CD4-positive, alpha-beta T cell (primary cell): ENCODE measurements at regions not wholly inside any gene's neighbourhood (a gene's known extent, or its start where the extent isn't known, plus 50 kb on each side); places are given as distances from the start of the nearest gene placed in this dataset.
A peak's percentile ranks its signal among the peaks of the same experiment; 100 is the strongest.

Source experiments
- ATAC-seq: fragments of 200-7000 bp; cut with Tn5 transposase; one replicate; pipeline ENCODE4 v1.10.0; 2022; ENCODE audit warnings: mild to moderate bottlenecking; ENCODE audit not compliant: poor library complexity
- CTCF ChIA-PET: fragments of 350-600 bp; sonication (Branson Sonifier 250); formaldehyde crosslinking; loops from one replicate; lab custom pipeline; 2021; ENCODE audit warnings: antibody characterized with exemption, inconsistent platforms; lab: Charles Lee
- POLR2A ChIA-PET: fragments of 350-600 bp; sonication (Branson Sonifier 250); formaldehyde crosslinking; loops from one replicate; lab custom pipeline; 2021; ENCODE audit warnings: antibody characterized with exemption, inconsistent platforms; lab: Charles Lee
- DNase-seq, 14 experiments: peaks; one replicate each; pipeline ENCODE4 v3.0.0-alpha.2; 2013 to 2020; ENCODE audit warnings: mixed read lengths in 2 of 14
- H3K27ac ChIP-seq, 2 donors: one replicate each; pipeline versions ENCODE4 v1.5.1 to v1.7.0; 2013; ENCODE audit warnings: low read length in 2 of 2, low read depth in 1 of 2, mild to moderate bottlenecking in 1 of 2
- H3K27me3 ChIP-seq, 2 experiments: 1 replicate in 1 of 2; 2 replicates in 1 of 2; pipeline versions ENCODE4 v1.6.1 to v1.7.0; 2013; ENCODE audit warnings: low read length in 2 of 2, control low read depth in 1 of 2, mild to moderate bottlenecking in 1 of 2, moderate library complexity in 1 of 2; ENCODE audit not compliant: insufficient read depth in 2 of 2, control insufficient read depth in 1 of 2
- H3K36me3 ChIP-seq: one replicate; pipeline ENCODE4 v1.6.1; 2013; ENCODE audit warnings: low read length, control low read depth; ENCODE audit not compliant: insufficient read depth
- H3K4me1 ChIP-seq: one replicate; pipeline ENCODE4 v1.6.1; 2013; ENCODE audit warnings: low read length, control low read depth; ENCODE audit not compliant: insufficient read depth
- H3K4me3 ChIP-seq: one replicate; pipeline ENCODE4 v1.5.1; 2013; ENCODE audit warnings: mild to moderate bottlenecking, low read length, moderate library complexity
- H3K9me3 ChIP-seq, 2 experiments: 1 replicate in 1 of 2; 2 replicates in 1 of 2; pipeline versions ENCODE4 v1.6.1 to v1.7.0; 2013; ENCODE audit warnings: low read length in 2 of 2, mild to moderate bottlenecking in 2 of 2, control low read depth in 1 of 2, moderate library complexity in 1 of 2; ENCODE audit not compliant: control insufficient read depth in 1 of 2, insufficient read depth in 1 of 2
- H3K27ac Mint-ChIP-seq: one replicate; pipeline ENCODE4 v1.8.0; 2020; ENCODE audit warnings: mixed read lengths
- H3K27me3 Mint-ChIP-seq: one replicate; pipeline ENCODE4 v1.8.0; 2021; ENCODE audit warnings: mixed read lengths
- H3K36me3 Mint-ChIP-seq: one replicate; pipeline ENCODE4 v1.8.0; 2021; ENCODE audit warnings: low read depth, mixed read lengths
- H3K4me1 Mint-ChIP-seq: one replicate; pipeline ENCODE4 v1.8.0; 2021; ENCODE audit warnings: low read depth, mixed read lengths
- H3K4me3 Mint-ChIP-seq: one replicate; pipeline ENCODE4 v1.8.0; 2020; ENCODE audit warnings: mild to moderate bottlenecking, mixed read lengths
- H3K9me3 Mint-ChIP-seq: one replicate; pipeline ENCODE4 v1.8.0; 2020; ENCODE audit warnings: mixed read lengths
- intact Hi-C, 2 experiments: fragments of 100-400 bp; cut with DNase I in 1 of 2; cut with micrococcal nuclease in 1 of 2; formaldehyde crosslinking; loops; one replicate each; pipeline versions ENCODE4 v1.15.1 to v1.9.0; 2023 to 2025; cut with DNase I, micrococcal nuclease
- TF ChIP-seq, protein P1 (sequence below): fragments of 200-600 bp; IDR thresholded peaks from one replicate; pipeline ENCODE4 v1.8.0; 2022; ENCODE audit warnings: antibody characterized with exemption, mild to moderate bottlenecking

GRCh38 chr19:28881616-28882015 lies 331.3 kb downstream of the UQCRFS1 start:
- Histone ChIP-seq H3K27me3 (no peaks in the 10 kb centered on the region), H3K27ac (no peak overlapping the region), H3K4me3 (no peak overlapping the region), H3K9me3 (peaks cover 0 to 5% of the 10 kb centered on the region in 2 experiments), H3K4me1 (no peaks in the 10 kb centered on the region), H3K36me3 (no peaks in the 10 kb centered on the region)
- Mint-ChIP-seq H3K36me3 (no peaks in the 10 kb centered on the region), H3K9me3 (no peaks in the 10 kb centered on the region), H3K27ac (no peak overlapping the region), H3K4me3 (no peak overlapping the region), H3K4me1 (no peaks in the 10 kb centered on the region), H3K27me3 (peaks cover 24% of the 10 kb centered on the region)
- ATAC-seq: no peak
- no peak for DNase-seq
- POLR2A ChIA-PET: no interaction called here
- CTCF ChIA-PET: no interaction called here
- TF ChIP-seq, protein P1, sequence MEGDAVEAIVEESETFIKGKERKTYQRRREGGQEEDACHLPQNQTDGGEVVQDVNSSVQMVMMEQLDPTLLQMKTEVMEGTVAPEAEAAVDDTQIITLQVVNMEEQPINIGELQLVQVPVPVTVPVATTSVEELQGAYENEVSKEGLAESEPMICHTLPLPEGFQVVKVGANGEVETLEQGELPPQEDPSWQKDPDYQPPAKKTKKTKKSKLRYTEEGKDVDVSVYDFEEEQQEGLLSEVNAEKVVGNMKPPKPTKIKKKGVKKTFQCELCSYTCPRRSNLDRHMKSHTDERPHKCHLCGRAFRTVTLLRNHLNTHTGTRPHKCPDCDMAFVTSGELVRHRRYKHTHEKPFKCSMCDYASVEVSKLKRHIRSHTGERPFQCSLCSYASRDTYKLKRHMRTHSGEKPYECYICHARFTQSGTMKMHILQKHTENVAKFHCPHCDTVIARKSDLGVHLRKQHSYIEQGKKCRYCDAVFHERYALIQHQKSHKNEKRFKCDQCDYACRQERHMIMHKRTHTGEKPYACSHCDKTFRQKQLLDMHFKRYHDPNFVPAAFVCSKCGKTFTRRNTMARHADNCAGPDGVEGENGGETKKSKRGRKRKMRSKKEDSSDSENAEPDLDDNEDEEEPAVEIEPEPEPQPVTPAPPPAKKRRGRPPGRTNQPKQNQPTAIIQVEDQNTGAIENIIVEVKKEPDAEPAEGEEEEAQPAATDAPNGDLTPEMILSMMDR: no peak
- intact Hi-C loops: no loop called here

- no peaks in the 10 kb centered on the region for H3K4me1 ChIP-seq
- intact Hi-C loops: no loop called here
Measured at GRCh38 chr19:28880735-28881401, 332.1 kb downstream of the UQCRFS1 start.

GRCh38 chr19:28878862-28879566 lies 333.9 kb downstream of the UQCRFS1 start:
- DNase-seq (peak; percentile 8 to 70 (median 39)), ATAC-seq (no peak)
- Mint-ChIP-seq H3K4me1 (no peaks in the 10 kb centered on the region), H3K9me3 (no peaks in the 10 kb centered on the region), H3K27ac (no peak overlapping the region), H3K27me3 (peaks cover 15% of the 10 kb centered on the region), H3K4me3 (no peak overlapping the region), H3K36me3 (no peaks in the 10 kb centered on the region)
- Histone ChIP-seq H3K36me3 (no peaks in the 10 kb centered on the region), H3K4me3 (no peak overlapping the region), H3K27ac (no peak overlapping the region), H3K27me3 (no peaks in the 10 kb centered on the region), H3K9me3 (peaks cover 0 to 5% of the 10 kb centered on the region in 2 experiments), H3K4me1 (no peaks in the 10 kb centered on the region)
- intact Hi-C loops: loop anchor here (2.0 to 5.0 kb wide), 3 partner anchors 142 to 412 kb away; no protein-coding TSS in a partner anchor
- ChIA-PET POLR2A (interaction anchor here (0.8 kb wide), 1 partner anchor 410 kb away, joined by 3 read pairs; no protein-coding TSS in a partner anchor), CTCF (no interaction called here)
- TF ChIP-seq, protein P1: peak; percentile 61

More at GRCh38 chr19:28880735-28881401, 332.1 kb downstream of the UQCRFS1 start:
- no peaks in the 10 kb centered on the region for H3K4me1 Mint-ChIP-seq
- ChIA-PET POLR2A (no interaction called here), CTCF (no interaction called here)
- DNase-seq (no peak), ATAC-seq (no peak)
- peaks cover 22% of the 10 kb centered on the region for H3K27me3 Mint-ChIP-seq
- H3K4me3 Mint-ChIP-seq: no peak overlapping the region
- H3K36me3 ChIP-seq: no peaks in the 10 kb centered on the region
- no peak overlapping the region for H3K27ac ChIP-seq
- no peaks in the 10 kb centered on the region for H3K36me3 Mint-ChIP-seq
- peaks cover 0 to 5% of the 10 kb centered on the region in 2 experiments for H3K9me3 ChIP-seq
- H3K27ac Mint-ChIP-seq: no peak overlapping the region
- TF ChIP-seq, protein P1: no peak
- no peak overlapping the region for H3K4me3 ChIP-seq
- H3K9me3 Mint-ChIP-seq: no peaks in the 10 kb centered on the region
- no peaks in the 10 kb centered on the region for H3K27me3 ChIP-seq
